Neural cell (in vitro differentiated cells): ENCODE measurements at regions not wholly inside any gene's neighbourhood (a gene's known extent, or its start where the extent isn't known, plus 50 kb on each side); places are given as distances from the start of the nearest gene placed in this dataset.

Experiments used
- H2AFZ ChIP-seq: fragments of 200-600, 300-800 bp; sonication (generic), shearing (Covaris generic); 2 replicates; pipeline ENCODE4 v1.6.0; 2014; ENCODE audit warnings: low read depth, mild to moderate bottlenecking, antibody characterized with exemption, low read length, moderate library complexity
- H3F3A ChIP-seq: fragments of 200-600 bp; shearing (Covaris generic); 2 replicates; pipeline ENCODE4 v1.6.1; 2016; ENCODE audit warnings: mild to moderate bottlenecking, moderate library complexity, mixed read lengths, antibody characterized with exemption, low read length; ENCODE audit not compliant: insufficient read depth, poor library complexity, severe bottlenecking
- H3K27ac ChIP-seq: fragments of 200-600, 300-800 bp; sonication (generic), shearing (Covaris generic); 2 replicates; pipeline ENCODE4 v1.5.1; 2014; ENCODE audit warnings: mild to moderate bottlenecking, low read length, moderate library complexity
- H3K27me3 ChIP-seq: fragments of 300-800, 200-600 bp; sonication (generic), shearing (Covaris generic); 2 replicates; pipeline ENCODE4 v1.6.0; 2014; ENCODE audit warnings: mild to moderate bottlenecking, low read depth, low read length, moderate library complexity; ENCODE audit not compliant: insufficient read depth
- H3K36me3 ChIP-seq: fragments of 300-800, 200-600 bp; sonication (generic), shearing (Covaris generic); 2 replicates; pipeline ENCODE4 v1.5.1; 2014; ENCODE audit warnings: mild to moderate bottlenecking, antibody characterized with exemption, low read length, moderate library complexity; ENCODE audit not compliant: insufficient read depth
- H3K4me2 ChIP-seq: fragments of 300-800, 200-600 bp; sonication (generic), shearing (Covaris generic); 2 replicates; pipeline ENCODE4 v1.6.0; 2014; ENCODE audit warnings: mild to moderate bottlenecking, low read length
- H3K4me3 ChIP-seq: fragments of 300-800, 200-600 bp; sonication (generic), shearing (Covaris generic); 2 replicates; pipeline ENCODE4 v1.5.1; 2014; ENCODE audit warnings: mild to moderate bottlenecking, low read length, moderate library complexity
- H3K79me2 ChIP-seq: fragments of 200-600 bp; shearing (Covaris generic); replicated peaks from 2 replicates; pipeline ENCODE4 v1.6.0; 2014; ENCODE audit warnings: mild to moderate bottlenecking, low read length, moderate library complexity; ENCODE audit not compliant: insufficient read depth
- H3K9ac ChIP-seq: fragments of 300-800, 200-600 bp; sonication (generic), shearing (Covaris generic); 2 replicates; pipeline ENCODE4 v1.6.1; 2016; ENCODE audit warnings: mild to moderate bottlenecking, low read length, mixed read lengths
- H3K9me2 ChIP-seq: fragments of 200-600 bp; shearing (Covaris generic); 2 replicates; pipeline ENCODE4 v1.6.1; 2016; ENCODE audit warnings: mild to moderate bottlenecking, low read length, mixed read lengths; ENCODE audit not compliant: insufficient read depth
- H3K9me3 ChIP-seq: fragments of 200-600, 300-800 bp; sonication (generic), shearing (Covaris generic); 2 replicates; pipeline ENCODE4 v1.6.1; 2016; ENCODE audit warnings: mild to moderate bottlenecking, mixed run types, low read length, moderate library complexity, mixed read lengths
- H4K20me1 ChIP-seq: fragments of 200-600 bp; shearing (Covaris generic); 2 replicates; pipeline ENCODE4 v1.6.1; 2016; ENCODE audit warnings: mild to moderate bottlenecking, mixed run types; ENCODE audit not compliant: insufficient read depth
- EP300 ChIP-seq: fragments of 450-650 bp; conservative IDR thresholded peaks from 2 replicates; pipeline ENCODE4 v1.6.1; 2014; ENCODE audit warnings: antibody characterized with exemption, mild to moderate bottlenecking, moderate library complexity; ENCODE audit not compliant: poor library complexity, severe bottlenecking
- EZH2 ChIP-seq: fragments of 200-600, 300-800 bp; shearing (Covaris generic), sonication (generic); IDR thresholded peaks from 2 replicates; pipeline ENCODE4 v1.6.1; 2014; ENCODE audit warnings: antibody characterized with exemption, low read length, borderline replicate concordance, mild to moderate bottlenecking; ENCODE audit not compliant: insufficient read depth, poor library complexity, severe bottlenecking
- MXI1 ChIP-seq: fragments of 450-650 bp; conservative IDR thresholded peaks from 2 replicates; pipeline ENCODE4 v1.6.1; 2014; ENCODE audit warnings: antibody characterized with exemption, mild to moderate bottlenecking; ENCODE audit not compliant: poor library complexity, severe bottlenecking
- POLR2AphosphoS5 ChIP-seq: IDR thresholded peaks from 2 replicates; pipeline ENCODE4 v1.6.1; 2012
- RAD21 ChIP-seq: fragments of 450-650 bp; conservative IDR thresholded peaks from 2 replicates; pipeline ENCODE4 v1.6.1; 2014; ENCODE audit warnings: antibody characterized with exemption, mild to moderate bottlenecking, moderate library complexity
- SMC3 ChIP-seq: fragments of 450-650 bp; conservative IDR thresholded peaks from 2 replicates; pipeline ENCODE4 v1.6.1; 2014; ENCODE audit warnings: antibody characterized with exemption, mild to moderate bottlenecking, moderate library complexity; ENCODE audit not compliant: poor library complexity
- TAF1 ChIP-seq: IDR thresholded peaks from 2 replicates; pipeline ENCODE4 v1.6.1; 2012; ENCODE audit warnings: low read depth
- TF ChIP-seq, protein P1 (sequence below): IDR thresholded peaks from 2 replicates; pipeline ENCODE4 v1.6.1; 2012; ENCODE audit warnings: borderline replicate concordance
- TF ChIP-seq, protein P2 (sequence below): fragments of 450-650 bp; IDR thresholded peaks from 2 replicates; pipeline ENCODE4 v1.5.1; 2014; ENCODE audit warnings: antibody characterized with exemption, mild to moderate bottlenecking, moderate library complexity; ENCODE audit not compliant: poor library complexity, severe bottlenecking

DNA sequence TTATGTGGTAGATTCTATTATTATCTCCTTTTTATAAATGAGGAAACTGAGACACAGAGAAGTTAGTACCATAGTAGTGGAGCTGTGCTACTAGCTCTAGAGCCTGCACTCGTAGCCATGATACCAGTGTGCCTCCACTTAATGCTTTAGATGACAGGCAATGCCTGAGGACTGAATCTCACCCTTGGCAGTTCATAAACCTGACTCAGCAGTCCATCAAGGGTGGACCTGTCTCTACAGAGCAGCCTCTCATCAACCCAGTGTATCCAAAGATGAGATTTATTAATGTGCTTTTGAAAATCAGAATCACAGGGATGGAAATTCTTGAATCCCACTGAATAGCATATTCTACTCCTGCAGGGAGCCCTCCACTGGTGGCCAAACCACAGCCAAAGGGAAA is 483.2 kb upstream of the DIPK2B start:
- Histone ChIP-seq H3K27ac (no peak overlapping the region), H3K79me2 (no peaks in the 10 kb centered on the region), H3K4me3 (no peak overlapping the region), H4K20me1 (no peaks in the 10 kb centered on the region), H3F3A (no peaks in the 10 kb centered on the region), H3K9ac (no peak overlapping the region), H2AFZ (no peak overlapping the region), H3K27me3 (no peaks in the 10 kb centered on the region), H3K9me3 (no peaks in the 10 kb centered on the region), H3K9me2 (no peaks in the 10 kb centered on the region), H3K36me3 (no peaks in the 10 kb centered on the region), H3K4me2 (no peak overlapping the region)
- no peak for TF ChIP-seq EZH2
- TF ChIP-seq TAF1: no peak
- no peak for TF ChIP-seq POLR2AphosphoS5
- TF ChIP-seq EP300: no peak
- no peak for TF ChIP-seq RAD21
- TF ChIP-seq, protein P1, sequence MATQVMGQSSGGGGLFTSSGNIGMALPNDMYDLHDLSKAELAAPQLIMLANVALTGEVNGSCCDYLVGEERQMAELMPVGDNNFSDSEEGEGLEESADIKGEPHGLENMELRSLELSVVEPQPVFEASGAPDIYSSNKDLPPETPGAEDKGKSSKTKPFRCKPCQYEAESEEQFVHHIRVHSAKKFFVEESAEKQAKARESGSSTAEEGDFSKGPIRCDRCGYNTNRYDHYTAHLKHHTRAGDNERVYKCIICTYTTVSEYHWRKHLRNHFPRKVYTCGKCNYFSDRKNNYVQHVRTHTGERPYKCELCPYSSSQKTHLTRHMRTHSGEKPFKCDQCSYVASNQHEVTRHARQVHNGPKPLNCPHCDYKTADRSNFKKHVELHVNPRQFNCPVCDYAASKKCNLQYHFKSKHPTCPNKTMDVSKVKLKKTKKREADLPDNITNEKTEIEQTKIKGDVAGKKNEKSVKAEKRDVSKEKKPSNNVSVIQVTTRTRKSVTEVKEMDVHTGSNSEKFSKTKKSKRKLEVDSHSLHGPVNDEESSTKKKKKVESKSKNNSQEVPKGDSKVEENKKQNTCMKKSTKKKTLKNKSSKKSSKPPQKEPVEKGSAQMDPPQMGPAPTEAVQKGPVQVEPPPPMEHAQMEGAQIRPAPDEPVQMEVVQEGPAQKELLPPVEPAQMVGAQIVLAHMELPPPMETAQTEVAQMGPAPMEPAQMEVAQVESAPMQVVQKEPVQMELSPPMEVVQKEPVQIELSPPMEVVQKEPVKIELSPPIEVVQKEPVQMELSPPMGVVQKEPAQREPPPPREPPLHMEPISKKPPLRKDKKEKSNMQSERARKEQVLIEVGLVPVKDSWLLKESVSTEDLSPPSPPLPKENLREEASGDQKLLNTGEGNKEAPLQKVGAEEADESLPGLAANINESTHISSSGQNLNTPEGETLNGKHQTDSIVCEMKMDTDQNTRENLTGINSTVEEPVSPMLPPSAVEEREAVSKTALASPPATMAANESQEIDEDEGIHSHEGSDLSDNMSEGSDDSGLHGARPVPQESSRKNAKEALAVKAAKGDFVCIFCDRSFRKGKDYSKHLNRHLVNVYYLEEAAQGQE: no peak
- no peak for TF ChIP-seq SMC3
- no peak for TF ChIP-seq MXI1
- TF ChIP-seq, protein P2, sequence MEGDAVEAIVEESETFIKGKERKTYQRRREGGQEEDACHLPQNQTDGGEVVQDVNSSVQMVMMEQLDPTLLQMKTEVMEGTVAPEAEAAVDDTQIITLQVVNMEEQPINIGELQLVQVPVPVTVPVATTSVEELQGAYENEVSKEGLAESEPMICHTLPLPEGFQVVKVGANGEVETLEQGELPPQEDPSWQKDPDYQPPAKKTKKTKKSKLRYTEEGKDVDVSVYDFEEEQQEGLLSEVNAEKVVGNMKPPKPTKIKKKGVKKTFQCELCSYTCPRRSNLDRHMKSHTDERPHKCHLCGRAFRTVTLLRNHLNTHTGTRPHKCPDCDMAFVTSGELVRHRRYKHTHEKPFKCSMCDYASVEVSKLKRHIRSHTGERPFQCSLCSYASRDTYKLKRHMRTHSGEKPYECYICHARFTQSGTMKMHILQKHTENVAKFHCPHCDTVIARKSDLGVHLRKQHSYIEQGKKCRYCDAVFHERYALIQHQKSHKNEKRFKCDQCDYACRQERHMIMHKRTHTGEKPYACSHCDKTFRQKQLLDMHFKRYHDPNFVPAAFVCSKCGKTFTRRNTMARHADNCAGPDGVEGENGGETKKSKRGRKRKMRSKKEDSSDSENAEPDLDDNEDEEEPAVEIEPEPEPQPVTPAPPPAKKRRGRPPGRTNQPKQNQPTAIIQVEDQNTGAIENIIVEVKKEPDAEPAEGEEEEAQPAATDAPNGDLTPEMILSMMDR: no peak

DNA sequence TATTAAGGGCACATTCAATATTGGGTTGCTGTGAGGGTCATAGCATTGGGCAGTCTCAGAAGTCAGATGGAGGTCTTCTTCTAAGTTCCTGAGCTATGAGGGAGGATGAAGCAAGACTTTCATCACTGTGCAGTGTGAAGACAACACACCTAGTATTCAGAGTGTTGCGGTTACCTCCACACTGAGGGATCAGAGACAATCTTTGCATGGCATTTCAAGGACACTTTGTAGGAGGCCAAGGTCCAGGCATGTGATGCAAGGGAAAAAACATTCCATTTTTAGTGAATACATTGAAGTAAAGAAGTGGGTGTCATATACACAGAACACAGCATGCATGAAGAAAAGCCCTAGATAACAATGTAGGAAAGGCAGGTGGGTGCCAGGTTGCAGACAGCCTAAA is 481.2 kb upstream of the DIPK2B start:
- H3K27ac ChIP-seq: no peak overlapping the region
- no peaks in the 10 kb centered on the region for H3K9me3 ChIP-seq
- H3F3A ChIP-seq: no peaks in the 10 kb centered on the region
- H2AFZ ChIP-seq: no peak overlapping the region
- TF ChIP-seq TAF1 (no peak), SMC3 (no peak), POLR2AphosphoS5 (no peak), EP300 (no peak), MXI1 (no peak), EZH2 (no peak), RAD21 (no peak)
- TF ChIP-seq, protein P2: no peak
- TF ChIP-seq, protein P1: no peak
- H3K79me2 ChIP-seq: no peaks in the 10 kb centered on the region
- H3K9ac ChIP-seq: no peak overlapping the region
- H3K27me3 ChIP-seq: no peaks in the 10 kb centered on the region
- no peak overlapping the region for H3K4me3 ChIP-seq
- no peak overlapping the region for H3K4me2 ChIP-seq
- no peaks in the 10 kb centered on the region for H3K36me3 ChIP-seq
- H4K20me1 ChIP-seq: no peaks in the 10 kb centered on the region
- no peaks in the 10 kb centered on the region for H3K9me2 ChIP-seq
